Ovary (tissue), 3 donors: ENCODE measurements at regions not wholly inside any gene's neighbourhood (a gene's known extent, or its start where the extent isn't known, plus 50 kb on each side); places are given as distances from the start of the nearest gene placed in this dataset.

ENCODE experiments used
- CTCF ChIP-seq, 3 donors: fragments of 450-650 bp in 2 of 3; fragments of 200-600 bp in 1 of 3; IDR thresholded peaks; one replicate each; pipeline versions ENCODE4 v1.5.1 to v1.8.0; 2016 to 2022; ENCODE audit warnings: antibody characterized with exemption in 3 of 3, mild to moderate bottlenecking in 1 of 3
- EP300 ChIP-seq: sonication (generic); formaldehyde crosslinking; IDR thresholded peaks from one replicate; pipeline ENCODE4 v1.6.1; 2017; ENCODE audit warnings: antibody characterized with exemption
- POLR2A ChIP-seq: fragments of 450-650 bp; IDR thresholded peaks from one replicate; pipeline ENCODE4 v1.6.1; 2017; ENCODE audit warnings: antibody characterized with exemption, mild to moderate bottlenecking, moderate library complexity
- donor health status: DM: no; HTN: no; CAD: no.

GRCh38 chr4:129707949-129708348 lies 612.0 kb downstream of the C4orf33 start:
- TF ChIP-seq CTCF (IDR thresholded peaks at IDR 0.05) (no peak), POLR2A (no peak), EP300 (no peak)
